GM19372 (cell line): ENCODE measurements at regions not wholly inside any gene's neighbourhood (a gene's known extent, or its start where the extent isn't known, plus 50 kb on each side); places are given as distances from the start of the nearest gene placed in this dataset.

Experiments used
- ATAC-seq: cut with Tn5 transposase; IDR thresholded peaks from one replicate; pipeline ENCODE4 v1.9.1; 2021; ENCODE audit warnings: mild to moderate bottlenecking, low read depth, moderate library complexity; ENCODE audit not compliant: unreplicated experiment

DNA sequence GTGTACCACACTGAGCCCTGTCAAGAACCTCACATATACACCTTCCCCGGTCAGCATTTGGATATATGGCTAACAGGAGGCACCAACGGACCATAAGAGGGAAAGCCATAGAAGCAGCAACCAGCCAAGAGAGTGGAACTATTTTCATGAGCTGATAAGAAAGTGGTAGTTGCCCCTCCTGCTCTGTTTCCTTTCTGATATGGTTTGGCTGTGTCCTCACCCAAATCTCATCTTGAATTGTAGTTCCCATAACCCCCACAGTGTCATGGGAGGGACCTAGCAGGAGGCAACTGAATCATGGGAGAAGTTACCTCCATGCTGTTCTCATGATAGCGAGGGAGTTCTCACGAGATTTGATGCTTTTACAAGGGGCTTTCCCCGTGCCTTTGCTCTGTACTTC is 366.1 kb upstream of the DAB1 start:
- no peak for ATAC-seq

DNA sequence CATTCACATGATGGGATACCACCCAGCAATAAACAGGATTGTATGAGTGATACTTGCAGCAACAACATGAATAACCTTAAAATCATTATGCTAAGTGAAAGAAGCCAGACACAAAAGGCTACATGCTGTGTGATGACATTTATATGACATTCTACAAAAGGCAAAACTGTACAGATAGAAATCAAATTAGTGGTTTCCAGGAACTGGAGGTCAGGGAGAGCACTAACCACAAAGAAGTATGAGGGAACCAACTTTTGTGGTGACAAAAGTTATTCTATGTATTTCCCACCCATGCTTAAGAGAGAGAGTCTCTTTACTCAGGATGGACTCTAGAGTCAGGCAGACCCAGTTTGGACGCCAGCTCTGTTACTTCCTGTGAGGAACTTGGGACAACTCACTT is 364.5 kb upstream of the DAB1 start:
- no peak for ATAC-seq

DNA sequence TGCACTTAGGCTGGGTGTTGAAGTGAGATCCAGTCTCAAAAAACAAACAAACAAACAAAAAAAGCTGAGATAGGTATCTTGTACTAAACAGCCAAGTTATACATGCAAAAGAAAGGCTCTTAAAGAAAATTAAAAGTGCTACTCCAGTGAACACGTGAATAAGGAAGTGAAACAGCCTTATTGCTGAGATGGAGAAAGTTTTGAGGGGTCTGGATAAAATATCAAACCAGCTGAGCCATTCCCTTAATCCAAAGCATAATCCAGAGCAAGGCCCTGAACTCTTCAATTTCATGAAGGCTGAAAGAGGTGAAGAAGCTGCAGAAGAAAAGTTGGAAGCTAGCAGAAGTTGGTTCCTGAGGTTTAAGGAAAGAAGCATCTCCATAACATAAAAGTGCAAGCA is 360.5 kb upstream of the DAB1 start:
- ATAC-seq: no peak

DNA sequence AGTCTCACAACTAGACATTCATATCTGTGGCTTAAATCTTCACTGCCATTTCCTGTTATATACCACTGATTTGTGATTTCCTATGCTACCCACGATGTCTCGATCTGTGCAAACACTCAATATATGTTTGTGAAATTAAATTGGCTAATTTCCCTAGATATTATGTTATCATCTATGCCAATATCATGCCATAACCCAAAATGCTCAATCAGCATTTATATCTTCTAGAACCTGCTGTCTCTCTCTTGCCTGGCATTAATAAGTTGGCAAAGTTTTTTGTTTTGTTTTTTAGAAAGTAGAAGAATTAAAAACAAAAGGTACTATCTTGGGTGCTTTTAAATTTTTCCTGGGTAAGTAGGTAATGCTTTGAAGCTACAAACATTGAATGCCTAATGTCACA is 358.5 kb upstream of the DAB1 start:
- ATAC-seq: no peak

DNA sequence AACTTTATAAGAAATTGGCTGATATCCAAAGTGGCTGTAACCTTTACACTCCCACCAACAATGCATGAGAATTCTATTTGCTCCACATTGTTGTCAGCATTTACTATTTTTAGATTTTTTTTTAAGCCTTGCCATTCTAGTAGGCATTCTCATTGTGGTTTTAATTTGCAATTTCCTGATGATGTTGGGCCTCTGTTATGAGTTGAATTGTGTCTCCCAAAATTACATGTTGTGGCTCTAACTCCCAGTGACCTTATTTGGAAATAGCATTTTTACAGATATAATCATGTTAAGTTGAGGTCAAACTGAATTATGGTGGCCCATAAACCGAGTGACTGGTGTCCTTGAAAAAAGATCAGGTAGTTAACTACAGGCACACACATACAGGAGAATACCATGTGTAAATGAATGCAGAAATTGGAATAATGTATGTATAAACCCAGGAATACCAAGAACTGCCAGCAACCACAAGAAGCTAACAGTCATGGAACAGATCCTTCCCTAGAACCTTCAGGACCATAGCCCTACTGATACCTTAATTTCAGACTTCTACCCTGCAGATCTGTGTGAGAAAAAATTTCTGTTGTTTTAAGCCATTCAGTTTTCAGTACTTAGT is 348.8 kb upstream of the DAB1 start:
- ATAC-seq: no peak

DNA sequence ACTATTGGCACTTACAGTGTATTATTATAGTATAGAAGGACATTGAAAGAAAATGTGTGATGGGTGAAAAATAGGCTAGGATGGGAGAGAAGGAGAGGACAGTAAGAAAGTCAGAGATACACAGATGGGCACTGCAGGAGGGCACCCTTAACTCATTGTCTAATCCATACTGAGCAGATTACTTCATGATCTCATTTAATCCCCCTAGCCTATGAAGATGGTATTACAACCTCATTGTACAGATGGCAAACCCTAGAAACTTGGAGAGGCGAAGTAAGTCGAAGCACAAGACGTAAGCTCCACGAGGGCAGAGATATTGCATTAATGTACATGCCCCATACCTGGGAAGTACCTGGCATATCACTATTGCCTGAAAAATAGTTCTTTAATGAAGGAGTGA is 346.9 kb upstream of the DAB1 start:
- no peak for ATAC-seq

DNA sequence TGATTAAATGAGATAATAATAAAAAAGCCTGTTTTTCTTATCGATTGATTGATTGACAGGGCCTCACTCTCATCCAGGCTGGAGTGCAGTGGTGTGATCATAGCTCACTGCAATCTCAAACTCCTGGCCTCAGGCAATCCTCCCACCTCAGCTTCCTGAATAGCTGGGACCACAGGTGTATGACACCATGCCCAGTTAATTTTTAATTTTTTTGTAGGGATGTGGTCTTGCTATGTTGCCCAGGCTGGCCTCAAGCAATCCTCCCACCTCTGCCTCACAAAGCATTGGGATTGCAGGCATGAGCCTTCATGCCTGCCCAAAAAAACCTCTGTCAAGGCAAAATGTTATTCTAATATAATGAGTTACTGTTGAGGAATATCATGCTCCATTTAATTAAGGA is 346.4 kb upstream of the DAB1 start:
- no peak for ATAC-seq

DNA sequence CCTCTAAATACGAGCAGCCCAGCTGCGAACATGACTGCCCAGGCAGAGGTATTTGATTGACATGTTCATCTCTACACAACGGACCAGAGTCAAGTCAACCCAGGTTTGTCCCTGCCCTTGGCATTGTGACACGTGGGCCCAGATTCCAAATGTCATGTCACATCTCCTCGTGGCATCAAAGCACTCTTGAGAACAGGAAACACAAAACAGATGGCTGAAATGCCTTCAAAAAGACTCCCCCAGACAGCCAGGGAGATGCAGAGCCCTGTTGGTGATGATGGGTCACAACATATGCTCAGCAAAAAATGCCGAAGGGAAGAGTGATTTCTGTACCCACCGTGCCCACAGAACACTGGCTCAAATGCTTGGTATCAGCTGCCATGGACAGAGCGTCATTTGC is 337.8 kb upstream of the DAB1 start:
- no peak for ATAC-seq

DNA sequence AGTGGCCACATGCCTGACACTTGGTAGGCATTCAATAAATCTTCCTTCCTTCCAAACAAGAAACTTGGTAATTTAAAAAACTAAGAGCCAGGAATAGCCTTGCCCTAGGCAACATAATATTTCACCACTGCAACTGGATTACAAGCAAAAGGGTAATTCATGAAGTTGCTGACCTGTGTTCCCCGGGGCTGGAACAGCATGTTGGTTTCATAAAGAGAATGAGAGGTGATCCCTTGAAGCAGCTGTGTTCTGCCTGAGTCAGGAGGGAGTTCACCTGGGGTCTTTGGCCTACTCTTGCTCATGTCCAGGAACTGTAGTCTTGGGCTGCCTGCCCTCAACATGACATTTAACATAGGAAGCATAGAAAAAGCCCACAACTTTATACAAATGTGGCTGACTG is 329.0 kb upstream of the DAB1 start:
- ATAC-seq: no peak

DNA sequence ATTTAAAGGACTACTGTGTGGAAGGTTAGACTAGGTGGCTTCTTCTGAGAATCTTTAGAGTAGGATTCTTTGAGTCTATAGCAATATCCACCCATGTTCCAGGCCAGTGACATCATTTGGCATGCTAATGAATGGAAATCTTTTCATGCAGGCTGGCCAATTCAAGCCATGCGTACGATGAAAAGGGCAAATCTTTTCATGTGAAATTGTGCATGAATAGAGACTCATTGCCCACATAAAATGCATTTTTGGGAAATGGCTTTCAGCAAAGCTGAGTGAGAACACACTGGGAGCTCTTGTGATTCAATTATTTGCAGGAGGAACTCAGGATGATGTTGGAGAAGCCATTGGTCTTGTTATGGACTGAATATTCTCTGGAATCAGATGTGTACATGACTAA is 324.9 kb upstream of the DAB1 start:
- no peak for ATAC-seq

DNA sequence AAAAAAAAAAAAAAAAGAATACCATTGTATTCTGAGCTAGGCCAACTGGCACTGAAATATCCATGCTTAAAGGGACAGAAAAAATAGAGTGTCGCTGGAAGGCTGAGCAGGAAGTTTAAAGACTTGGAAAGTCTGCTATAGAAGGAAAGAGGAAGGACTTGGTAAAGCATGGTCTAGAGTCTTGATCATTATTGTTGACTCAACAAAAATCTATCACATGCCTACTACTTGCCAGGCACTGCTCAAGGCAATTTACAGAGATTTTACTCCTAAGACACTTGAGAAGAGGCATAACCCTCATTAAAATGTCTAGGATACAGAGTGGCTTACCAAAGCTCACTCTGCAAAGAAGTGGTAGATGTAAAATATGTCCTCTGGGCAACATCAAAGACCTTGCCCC is 324.0 kb upstream of the DAB1 start:
- ATAC-seq: no peak

DNA sequence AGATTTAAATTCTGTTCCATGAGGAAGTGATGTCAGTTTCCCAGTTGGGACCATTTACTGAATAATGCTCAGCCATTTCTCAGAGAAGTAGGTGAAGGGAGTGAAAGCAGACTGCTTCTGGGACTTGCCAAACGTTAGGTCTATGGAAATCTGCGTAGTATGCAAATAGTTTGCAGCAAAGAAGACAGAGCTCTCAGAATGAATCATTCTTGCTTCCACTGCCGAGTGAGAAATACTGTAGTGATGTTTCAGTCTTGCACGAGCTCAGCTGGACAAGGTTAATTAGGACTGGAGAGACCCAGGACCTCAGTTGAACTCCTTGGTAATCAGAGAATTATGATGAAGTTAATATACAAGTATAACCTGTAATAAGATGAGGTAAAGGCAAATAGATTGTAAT is 317.7 kb upstream of the DAB1 start:
- peak; percentile 85 for ATAC-seq

DNA sequence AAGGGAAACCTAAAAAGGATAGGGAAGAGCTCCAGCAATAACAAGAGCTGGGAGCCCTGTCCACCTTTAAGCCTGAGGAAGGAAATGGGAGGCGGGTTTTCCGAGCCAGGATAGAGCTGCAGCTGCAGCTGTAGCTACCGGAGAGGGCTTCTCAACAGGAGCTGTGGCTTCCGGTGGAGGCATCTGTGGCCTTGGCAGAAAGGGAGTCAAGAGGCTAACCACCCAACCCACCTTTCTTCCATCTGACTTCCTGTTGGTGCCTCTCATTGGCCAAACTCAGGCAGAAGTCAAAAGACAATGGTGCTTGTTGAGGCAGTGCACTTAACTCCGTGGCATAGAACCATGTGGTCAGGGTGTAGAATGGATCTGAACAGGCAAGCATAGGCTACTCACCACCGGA is 313.1 kb upstream of the DAB1 start:
- ATAC-seq: no peak

DNA sequence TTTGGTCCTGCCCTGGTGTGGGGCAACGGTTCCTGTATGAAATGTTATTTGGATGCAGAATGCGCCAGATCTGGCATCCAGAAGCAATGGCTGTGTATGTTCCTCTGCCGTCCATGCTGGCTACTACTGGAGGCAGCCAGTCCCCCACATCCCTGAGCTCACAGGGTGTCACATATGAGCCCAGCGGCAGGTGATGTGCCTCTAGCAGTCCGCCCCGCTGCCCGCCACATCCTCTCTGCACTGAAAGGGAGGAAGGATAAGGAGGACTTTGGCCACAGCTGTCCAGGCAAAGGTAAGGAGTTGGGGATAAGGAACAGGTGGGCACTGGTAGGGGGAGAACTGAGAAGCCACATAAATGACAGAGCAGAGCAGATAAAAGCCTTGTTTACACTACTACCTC is 305.3 kb upstream of the DAB1 start:
- no peak for ATAC-seq

DNA sequence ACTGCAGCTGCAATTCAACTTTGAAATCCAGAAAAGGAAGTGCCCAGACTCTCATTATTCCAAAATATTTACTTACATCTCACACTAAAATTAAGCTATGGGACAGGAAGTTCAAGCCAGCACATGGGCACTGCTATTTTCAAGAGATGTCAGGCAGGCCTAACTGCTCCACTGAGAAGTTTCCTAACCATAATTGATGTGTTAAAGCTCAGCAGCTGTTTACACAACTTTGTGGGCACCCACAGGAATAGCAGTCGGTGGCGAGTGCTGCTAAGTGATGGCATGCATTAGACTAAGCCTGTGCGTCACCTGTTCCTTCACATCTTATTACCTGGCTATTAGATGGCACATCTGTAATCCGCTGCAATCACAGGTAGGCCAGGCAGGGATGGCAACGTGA is 303.3 kb upstream of the DAB1 start:
- no peak for ATAC-seq

DNA sequence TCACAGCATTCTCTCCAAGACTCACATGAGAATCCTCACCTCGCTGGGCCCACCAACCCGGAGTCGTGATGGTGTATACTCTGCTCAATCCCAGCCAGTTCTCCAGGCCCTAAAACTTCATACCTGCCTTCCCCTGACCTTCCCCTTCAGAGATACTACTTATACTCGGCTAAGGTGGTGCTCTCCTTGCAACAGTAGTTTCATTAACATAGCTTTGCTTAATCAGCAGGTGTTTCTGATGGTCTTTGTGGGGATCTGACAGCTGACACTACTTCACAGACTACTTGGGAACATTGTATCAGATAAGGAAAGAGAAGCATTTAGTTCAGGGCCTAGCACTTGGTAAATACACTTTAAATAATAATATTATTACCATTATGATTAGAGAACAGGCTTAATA is 301.5 kb upstream of the DAB1 start:
- no peak for ATAC-seq

DNA sequence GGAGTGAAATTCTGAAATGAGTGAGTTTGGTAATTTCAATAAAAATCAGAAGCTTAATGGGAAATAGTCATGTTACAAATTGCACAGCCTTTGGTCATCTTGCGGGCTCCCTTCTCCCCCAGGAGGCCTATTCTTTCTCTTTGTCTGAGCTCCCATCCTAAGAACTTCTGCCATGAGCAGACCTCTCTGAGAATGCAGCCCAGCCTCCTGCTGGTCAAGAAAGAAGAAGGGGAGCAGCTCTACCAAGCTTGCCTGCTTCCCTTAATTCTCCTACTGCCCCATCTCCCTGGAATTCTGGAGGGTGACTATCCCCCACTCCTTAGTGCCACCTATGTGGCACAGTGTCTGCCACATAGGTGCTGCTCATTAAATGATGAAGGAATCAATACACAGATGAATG is 300.7 kb upstream of the DAB1 start:
- ATAC-seq: no peak

DNA sequence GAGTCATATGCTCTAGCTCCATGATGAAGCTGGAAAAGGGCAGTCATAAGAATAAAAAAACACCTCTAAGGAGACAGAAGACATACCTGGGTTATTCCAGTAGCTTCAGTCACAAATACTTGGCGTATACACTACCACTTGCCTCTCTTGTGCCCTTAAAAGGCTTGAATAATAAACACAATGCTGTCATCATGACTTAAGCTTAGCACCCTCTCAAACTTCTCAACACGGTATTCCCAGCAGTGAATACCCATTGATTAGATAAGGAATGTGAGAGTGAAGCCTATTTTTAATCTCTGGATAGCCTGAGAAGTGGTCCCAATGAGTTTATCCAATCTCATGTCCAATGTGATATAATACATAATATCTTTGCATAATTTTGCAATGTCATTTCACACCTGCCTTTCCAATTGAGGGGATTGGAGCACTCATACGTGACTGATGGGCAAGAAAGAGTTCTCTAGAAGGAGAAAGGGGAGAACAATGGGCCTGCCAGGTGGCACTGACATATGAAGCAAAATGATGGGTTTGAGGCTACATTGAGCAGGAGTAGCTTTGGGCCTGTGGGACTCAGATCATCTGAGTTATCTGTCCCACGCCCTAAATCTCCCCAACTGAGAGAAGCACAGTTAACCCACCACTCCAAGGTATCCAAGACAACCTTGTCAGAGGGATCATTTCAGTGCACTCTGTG is 298.6 kb upstream of the DAB1 start:
- no peak for ATAC-seq

DNA sequence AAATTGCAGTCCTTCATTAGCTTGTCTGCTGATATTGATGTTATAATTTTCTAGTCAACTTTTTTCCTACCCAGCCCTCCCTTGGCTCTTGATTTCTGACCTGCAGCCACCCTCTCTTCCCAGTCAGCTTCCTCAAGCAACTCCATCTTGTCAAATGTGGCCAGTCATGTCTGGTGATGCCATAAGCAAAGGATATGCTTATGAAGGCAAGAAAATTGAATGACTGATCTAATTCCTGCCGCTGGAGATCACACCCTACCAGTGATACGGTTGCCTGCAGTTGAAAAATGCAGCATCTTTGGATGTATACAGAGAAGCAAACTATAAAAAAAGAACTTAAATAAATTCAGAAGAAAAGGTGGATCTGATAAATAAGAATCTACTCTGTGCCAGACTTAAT is 297.1 kb upstream of the DAB1 start:
- ATAC-seq: no peak

DNA sequence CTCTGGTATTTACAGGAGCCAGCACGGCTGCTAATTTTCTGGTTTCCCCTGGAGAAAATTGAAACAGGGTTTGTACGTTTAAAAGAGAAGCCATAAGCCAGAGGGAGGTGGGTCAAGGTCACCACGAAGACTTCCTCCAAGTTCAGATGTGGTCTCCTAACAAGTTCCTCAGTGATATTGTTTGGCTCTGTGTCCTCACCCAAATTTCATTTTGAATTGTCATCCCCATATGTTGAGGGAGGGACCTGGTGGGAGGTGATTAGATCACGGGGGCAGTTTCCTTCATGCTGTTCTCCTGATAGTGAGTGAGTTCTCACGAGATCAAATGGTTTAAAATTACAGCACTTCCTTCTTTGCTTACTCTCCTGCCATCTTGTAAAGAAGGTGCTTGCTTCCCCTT is 295.4 kb upstream of the DAB1 start:
- ATAC-seq: no peak

DNA sequence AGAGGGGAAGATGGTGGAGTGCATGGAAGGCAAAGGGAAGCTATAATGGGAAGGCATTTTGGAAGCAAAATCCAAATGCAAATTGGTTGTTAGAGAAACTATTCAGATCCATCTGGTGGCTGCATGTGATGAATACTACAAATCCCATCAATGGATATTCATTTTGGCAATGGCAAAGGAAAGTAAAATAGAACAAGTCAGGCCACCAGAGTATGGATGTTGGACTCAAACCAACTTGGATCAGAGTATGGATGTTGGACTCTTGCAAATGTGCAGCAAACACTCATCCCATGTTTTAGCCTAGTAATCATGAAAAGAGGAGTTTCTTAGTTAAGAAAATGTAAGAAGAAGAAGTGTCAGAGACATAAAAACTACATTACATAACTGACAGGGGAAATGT is 289.6 kb upstream of the DAB1 start:
- ATAC-seq: no peak

DNA sequence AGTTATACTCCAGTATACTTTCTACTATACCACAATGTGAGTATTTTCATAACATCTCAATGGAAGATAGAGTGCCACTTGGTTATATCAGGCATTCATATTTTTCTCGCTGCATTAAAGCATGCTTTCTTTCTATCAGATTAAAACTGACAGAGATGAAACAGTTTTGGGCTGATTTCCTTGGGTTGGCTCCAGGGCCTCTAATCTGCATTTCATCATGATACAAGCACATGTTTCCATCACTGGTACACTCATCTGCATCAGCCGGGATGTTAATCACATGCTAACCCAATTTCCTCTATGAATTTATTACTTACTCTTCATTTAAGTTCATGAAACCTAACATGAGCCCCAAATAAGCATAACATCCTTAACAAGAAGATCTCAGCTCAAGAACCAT is 289.0 kb upstream of the DAB1 start:
- no peak for ATAC-seq

DNA sequence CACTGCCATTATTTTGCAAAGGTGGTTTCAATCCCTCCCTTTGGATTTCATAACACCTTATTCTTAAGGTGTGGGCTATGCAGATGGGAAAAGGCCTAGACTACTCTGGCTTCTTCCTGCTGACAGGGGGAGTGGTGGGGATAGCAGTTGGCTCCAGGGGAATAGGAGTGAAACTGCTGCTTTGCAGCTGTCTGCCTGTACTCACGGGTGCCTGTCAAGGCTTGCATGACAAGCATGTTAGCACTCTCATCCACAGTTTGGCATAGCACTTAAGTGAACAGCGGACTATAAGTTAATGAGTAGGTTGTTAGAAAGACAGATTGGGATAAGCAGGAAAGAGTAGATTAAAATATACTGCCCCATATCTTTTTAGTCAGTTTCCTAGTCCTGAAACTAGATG is 287.5 kb upstream of the DAB1 start:
- no peak for ATAC-seq
